Stomach (tissue), 8 donors: ENCODE measurements at regions not wholly inside any gene's neighbourhood (a gene's known extent, or its start where the extent isn't known, plus 50 kb on each side); places are given as distances from the start of the nearest gene placed in this dataset.

Experiments
- DNase-seq, 2 donors: peaks; one replicate each; pipeline versions ENCODE4 v3.0.0 to v3.0.0-alpha.2; 2013 to 2019
- H3K27ac ChIP-seq, 5 donors: fragments of 200-600 bp in 4 of 5; sonication (generic) in 4 of 5; one replicate each; pipeline ENCODE4 v1.5.1; 2013 to 2019; ENCODE audit warnings: mild to moderate bottlenecking in 1 of 5, moderate library complexity in 1 of 5
- H3K27me3 ChIP-seq, 3 donors: fragments of 200-600 bp; sonication (generic); one replicate each; pipeline ENCODE4 v1.5.1; 2017 to 2019; ENCODE audit warnings: mixed run types in 1 of 3
- H3K36me3 ChIP-seq, 4 donors: fragments of 200-600 bp; sonication (generic); 1 replicate in 3 of 4; 2 replicates in 1 of 4; pipeline ENCODE4 v1.5.1; 2016 to 2019
- H3K4me1 ChIP-seq, 4 donors: fragments of 200-600 bp; sonication (generic); one replicate each; pipeline ENCODE4 v1.5.1; 2016 to 2019
- H3K4me3 ChIP-seq, 4 donors: fragments of 200-600 bp; sonication (generic) in 3 of 4; one replicate each; pipeline ENCODE4 v1.5.1; 2016 to 2019; ENCODE audit warnings: mild to moderate bottlenecking in 1 of 4
- H3K9me3 ChIP-seq, 4 donors: fragments of 200-600 bp; sonication (generic); one replicate each; pipeline ENCODE4 v1.5.1; 2016 to 2019
- CTCF ChIP-seq, 7 experiments: fragments of 450-650 bp in 4 of 7; fragments of 200-600 bp in 3 of 7; sonication (generic) in 3 of 7; IDR thresholded peaks; one replicate each; pipeline ENCODE4 v1.5.1; 2016 to 2019; ENCODE audit warnings: antibody characterized with exemption in 7 of 7, control low read depth in 2 of 7, mild to moderate bottlenecking in 1 of 7
- EP300 ChIP-seq: sonication (generic); formaldehyde crosslinking; IDR thresholded peaks from one replicate; pipeline ENCODE4 v1.6.1; 2017; ENCODE audit warnings: antibody characterized with exemption
- POLR2A ChIP-seq, 4 donors: fragments of 450-650 bp; IDR thresholded peaks; one replicate each; pipeline ENCODE4 v1.6.1; 2016; ENCODE audit warnings: antibody characterized with exemption in 4 of 4, control low read depth in 2 of 4, mild to moderate bottlenecking in 1 of 4, moderate library complexity in 1 of 4
- POLR2AphosphoS5 ChIP-seq, 3 donors: sonication (generic); formaldehyde crosslinking; IDR thresholded peaks; one replicate each; pipeline ENCODE4 v1.6.1; 2016; ENCODE audit warnings: antibody characterized with exemption in 3 of 3
- WGBS, 5 donors: extraction: QIAGEN DNeasy Blood & Tissue Kit in 3 of 5; methylation state at CpG; one replicate each; pipeline versions ENCODE4 v1.1.5 to v1.1.7; 2013 to 2018; 5-methylcytosine and 5-hydroxymethylcytosine counted together
- intact Hi-C: fragments of 100-400 bp; cut with DNase I; formaldehyde crosslinking; loops from one replicate; pipeline ENCODE4 v1.15.1; 2023; ENCODE audit warnings: low total_unique reads
- donor health status: healthy with polysubstance abuse.
- donor health status: Bipolar disorder and iron deficiency.
- donor health status: healthy.

DNA sequence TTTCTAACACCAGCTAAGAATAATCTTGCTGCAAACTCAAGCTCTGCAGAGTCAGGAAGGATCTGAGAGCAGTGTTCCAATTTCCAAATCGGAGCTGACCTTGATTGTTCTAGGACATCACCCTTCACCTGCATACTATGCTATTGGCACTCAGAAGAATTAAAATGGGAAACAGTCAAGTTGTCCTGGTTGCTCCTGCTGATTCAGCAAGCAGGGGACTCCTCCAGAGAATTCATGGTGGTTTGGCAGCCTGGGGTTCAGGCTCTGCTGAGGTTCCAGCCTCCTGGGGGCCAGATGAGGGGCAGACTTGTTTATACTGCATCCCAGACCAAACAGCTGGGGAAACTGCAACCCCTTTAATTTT lies 213.7 kb upstream of the ADAMTS9 start:
- no peaks in the 10 kb centered on the region for H3K27me3 ChIP-seq
- H3K36me3 ChIP-seq = no peaks in the 10 kb centered on the region
- peak overlapping the region in 2 of 5 donors; percentile 24 to 36 for H3K27ac ChIP-seq
- TF ChIP-seq POLR2AphosphoS5 (IDR thresholded peaks at IDR 0.05) (no peak), EP300 (no peak), POLR2A (IDR thresholded peaks at IDR 0.05) (no peak), CTCF (IDR thresholded peaks at IDR 0.05) (no peak)
- intact Hi-C loops = no loop called here
- WGBS, 5 donors = 33 to 42% (median 36%) methylated on average over 1 of the region's 1 CpG
- no peak for DNase-seq
- no peak overlapping the region for H3K4me3 ChIP-seq
- peaks cover 0 to 38% (median 20%) of the 10 kb centered on the region in 4 donors for H3K4me1 ChIP-seq
- H3K9me3 ChIP-seq = no peaks in the 10 kb centered on the region

- no peaks in the 10 kb centered on the region for H3K36me3 ChIP-seq
- H3K4me1 ChIP-seq = peaks cover 0 to 38% (median 21%) of the 10 kb centered on the region in 4 donors
- TF ChIP-seq CTCF (IDR thresholded peaks at IDR 0.05) (no peak), POLR2AphosphoS5 (IDR thresholded peaks at IDR 0.05) (no peak), EP300 (no peak), POLR2A (IDR thresholded peaks at IDR 0.05) (no peak)
- intact Hi-C loops = no loop called here
- WGBS, 5 donors = 72 to 85% (median 80%) methylated on average over 5 of the region's 5 CpGs
- no peak for DNase-seq
- no peak overlapping the region for H3K4me3 ChIP-seq
- no peaks in the 10 kb centered on the region for H3K27me3 ChIP-seq
- no peaks in the 10 kb centered on the region for H3K9me3 ChIP-seq
- peak overlapping the region in 3 of 5 donors; percentile 13 to 36 (median 24) for H3K27ac ChIP-seq
Observed at GRCh38 chr3:64900617-64901521, 213.1 kb upstream of the ADAMTS9 start.

DNA sequence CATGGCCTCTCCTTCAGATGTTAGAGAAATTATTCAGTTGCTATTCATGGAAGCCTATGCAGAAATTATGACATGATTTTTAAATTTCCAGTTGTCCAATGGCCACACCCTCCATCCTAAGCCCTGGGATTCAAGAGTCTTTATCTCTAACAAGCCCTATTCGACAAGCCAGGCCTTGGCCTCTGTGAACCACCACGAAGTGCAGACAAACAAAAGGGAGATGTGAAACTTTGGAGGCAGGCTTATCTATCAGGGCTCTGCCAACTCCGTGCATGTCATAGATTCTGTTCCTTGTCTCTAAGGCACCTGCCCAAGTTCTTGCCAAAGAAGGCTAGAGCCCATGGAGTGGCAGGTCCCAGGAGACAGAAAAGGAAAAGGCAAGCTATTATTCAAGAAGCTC lies 212.4 kb upstream of the ADAMTS9 start:
- Histone ChIP-seq H3K27ac (peak overlapping the region in 2 of 5 donors; percentile 9 to 13), H3K4me1 (peaks cover 0 to 38% (median 21%) of the 10 kb centered on the region in 4 donors), H3K27me3 (no peaks in the 10 kb centered on the region), H3K36me3 (no peaks in the 10 kb centered on the region), H3K4me3 (no peak overlapping the region), H3K9me3 (no peaks in the 10 kb centered on the region)
- no peak for TF ChIP-seq POLR2A (IDR thresholded peaks at IDR 0.05)
- no peak for TF ChIP-seq POLR2AphosphoS5 (IDR thresholded peaks at IDR 0.05)
- TF ChIP-seq EP300 = no peak
- no peak for TF ChIP-seq CTCF (IDR thresholded peaks at IDR 0.05)
- DNase-seq = no peak
- 17 to 51% (median 40%) methylated on average over 3 of the region's 3 CpGs for WGBS, 5 donors
- intact Hi-C loops = no loop called here

GRCh38 chr3:64898941-64899340 lies 211.1 kb upstream of the ADAMTS9 start:
- no peaks in the 10 kb centered on the region for H3K27me3 ChIP-seq
- H3K27ac ChIP-seq = no peak overlapping the region
- H3K9me3 ChIP-seq = no peaks in the 10 kb centered on the region
- no peak for TF ChIP-seq POLR2A (IDR thresholded peaks at IDR 0.05)
- no peak for TF ChIP-seq POLR2AphosphoS5 (IDR thresholded peaks at IDR 0.05)
- no peak for TF ChIP-seq EP300
- TF ChIP-seq CTCF (IDR thresholded peaks at IDR 0.05) = no peak
- H3K4me1 ChIP-seq = peaks cover 0 to 38% (median 21%) of the 10 kb centered on the region in 4 donors
- intact Hi-C loops = no loop called here
- WGBS, 5 donors = 74 to 95% (median 92%) methylated on average over 1 of the region's 1 CpG
- H3K36me3 ChIP-seq = no peaks in the 10 kb centered on the region
- DNase-seq = no peak
- H3K4me3 ChIP-seq = no peak overlapping the region
